Activated naive CD4-positive, alpha-beta T cell (primary cell): ENCODE measurements at regions not wholly inside any gene's neighbourhood (a gene's known extent, or its start where the extent isn't known, plus 50 kb on each side); places are given as distances from the start of the nearest gene placed in this dataset.

Source experiments
- DNase-seq, 4 experiments: peaks; one replicate each; lab custom pipeline; 2025; lab: John Stamatoyannopoulos, UW

- DNase-seq: no peak
Observed at GRCh38 chr5:8241076-8241475, 372.1 kb downstream of the MTRR start.

- DNase-seq: no peak
Observed at GRCh38 chr5:8241558-8241957, 372.6 kb downstream of the MTRR start.

GRCh38 chr5:8247049-8247899 is 378.3 kb downstream of the MTRR start:
- no peak for DNase-seq

DNA sequence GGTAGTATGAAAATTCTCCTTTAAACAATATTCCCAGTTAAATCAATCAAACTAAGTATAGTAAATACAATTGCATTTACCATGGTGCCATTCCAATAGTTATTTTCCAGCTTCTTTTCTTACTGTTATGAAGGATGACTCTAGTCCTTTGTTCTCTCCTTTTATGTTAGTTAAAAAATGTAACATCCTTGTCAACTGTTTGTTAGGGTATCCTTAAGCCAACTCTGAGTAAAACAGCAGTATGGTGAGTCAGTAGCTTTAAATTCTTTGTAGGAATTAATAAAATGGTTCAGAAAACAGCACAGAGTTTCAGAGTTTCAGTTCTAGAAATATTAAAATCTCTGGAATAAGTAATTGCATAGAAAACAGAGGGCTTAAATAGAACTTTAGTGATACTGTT is 384.4 kb downstream of the MTRR start:
- DNase-seq: no peak

DNA sequence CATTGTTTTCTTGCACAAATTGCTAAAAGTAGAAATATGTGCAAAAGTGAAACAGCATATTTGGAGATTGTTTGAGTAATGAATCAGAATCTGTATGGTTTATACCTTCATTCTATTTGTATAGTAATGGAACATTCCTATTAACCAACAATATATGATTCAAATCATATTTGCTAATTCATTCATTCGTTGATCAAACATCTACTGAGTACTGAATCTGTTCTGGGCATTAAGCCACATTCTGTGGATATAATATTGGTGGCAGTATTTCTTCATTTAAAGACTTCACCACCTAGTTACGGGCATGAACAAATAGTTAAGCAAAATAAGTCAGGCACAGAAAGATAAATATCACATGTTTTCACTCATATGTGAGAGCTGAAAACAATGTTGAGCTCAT is 385.7 kb downstream of the MTRR start:
- DNase-seq: no peak

DNA sequence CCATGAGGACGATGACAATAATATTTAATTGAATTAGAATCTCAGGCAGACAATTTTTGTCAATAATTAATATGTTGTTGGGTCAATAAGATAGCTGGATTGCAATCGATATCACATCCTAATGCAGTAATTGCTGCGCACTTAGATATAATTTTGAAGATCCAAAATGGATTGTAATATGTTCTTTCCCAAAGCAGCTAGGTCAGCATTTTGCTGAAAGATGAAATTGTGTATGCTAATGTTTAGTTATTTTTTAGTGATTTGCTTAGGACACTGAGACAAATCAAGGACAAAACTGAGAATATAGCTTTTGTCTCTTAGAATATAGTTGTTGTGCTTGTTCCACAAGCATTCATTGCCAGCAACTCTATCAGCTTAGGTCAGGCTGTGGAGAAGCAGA is 389.9 kb downstream of the MTRR start:
- no peak for DNase-seq

GRCh38 chr5:8270246-8270645 is 401.3 kb downstream of the MTRR start:
- no peak for DNase-seq

- DNase-seq: no peak
Observed at GRCh38 chr5:8280711-8281363, 411.9 kb downstream of the MTRR start.

GRCh38 chr5:8288334-8288733 is 419.4 kb downstream of the MTRR start:
- no peak for DNase-seq

DNA sequence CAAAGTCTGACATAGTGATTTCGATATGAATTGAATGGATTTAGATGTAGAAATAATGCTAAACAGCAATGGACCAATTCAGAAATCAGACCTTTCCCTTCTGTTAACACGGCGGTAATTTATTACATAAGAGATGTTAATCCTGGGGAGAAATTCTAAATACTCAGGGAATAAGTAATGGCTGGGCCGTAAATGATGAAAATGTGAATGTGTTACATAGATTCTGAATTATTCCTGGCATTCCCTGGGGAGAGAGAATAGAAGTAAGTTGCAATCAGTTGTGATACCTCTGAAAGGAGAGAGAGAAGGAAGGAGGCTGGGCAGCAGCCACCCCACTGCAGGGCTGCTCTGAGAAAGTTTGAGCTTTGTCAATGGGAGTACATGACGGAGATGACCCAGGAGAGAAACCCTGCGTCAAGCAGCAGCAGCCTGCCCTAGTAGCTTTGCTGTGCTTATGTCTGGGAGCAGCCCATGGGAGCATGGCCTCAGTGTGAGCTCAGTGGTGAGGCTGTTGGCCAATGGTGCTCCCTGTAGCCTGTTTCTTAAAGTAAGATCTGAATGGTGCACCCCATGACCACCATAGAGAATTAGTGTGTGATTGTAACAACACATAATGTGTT is 420.1 kb downstream of the MTRR start:
- DNase-seq: no peak

DNA sequence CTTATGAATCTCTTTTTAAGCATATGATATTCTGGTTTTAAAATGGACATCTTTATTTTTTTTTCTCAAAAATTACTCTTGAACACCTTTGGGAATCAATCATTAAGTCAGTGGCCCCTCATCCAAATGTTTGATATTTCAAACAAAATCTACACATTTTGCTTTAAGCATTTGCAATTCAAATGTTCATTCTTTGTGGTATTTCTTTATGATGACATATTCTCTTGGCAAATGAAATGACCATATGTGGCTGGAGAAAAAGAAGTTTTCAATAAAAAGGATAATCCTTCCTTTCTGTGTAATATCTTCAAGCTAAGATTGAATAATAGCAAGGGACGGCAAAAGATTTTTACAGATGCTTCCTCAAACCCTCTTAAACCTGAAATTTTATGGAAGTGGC is 420.8 kb downstream of the MTRR start:
- DNase-seq: no peak

DNA sequence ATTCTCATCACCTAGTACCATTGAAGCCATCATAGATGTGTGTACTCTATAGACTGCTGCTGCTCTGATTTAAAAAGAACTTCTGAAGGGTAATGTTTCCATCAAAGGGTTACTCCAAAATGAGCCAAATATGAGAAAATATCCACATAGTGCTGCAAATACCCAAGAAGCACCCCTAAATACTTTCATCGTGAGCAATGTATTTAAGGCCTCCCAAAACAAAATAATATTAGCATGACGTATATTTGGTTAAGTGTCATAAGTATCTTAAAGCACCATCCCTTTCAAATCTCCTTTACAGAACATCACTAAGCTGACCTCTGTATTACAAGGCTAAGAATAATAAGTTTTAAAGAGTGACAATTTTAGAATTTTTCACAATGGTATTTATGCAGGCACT is 421.8 kb downstream of the MTRR start:
- no peak for DNase-seq

- DNase-seq: no peak
Observed at GRCh38 chr5:8291641-8292040, 422.7 kb downstream of the MTRR start.

DNA sequence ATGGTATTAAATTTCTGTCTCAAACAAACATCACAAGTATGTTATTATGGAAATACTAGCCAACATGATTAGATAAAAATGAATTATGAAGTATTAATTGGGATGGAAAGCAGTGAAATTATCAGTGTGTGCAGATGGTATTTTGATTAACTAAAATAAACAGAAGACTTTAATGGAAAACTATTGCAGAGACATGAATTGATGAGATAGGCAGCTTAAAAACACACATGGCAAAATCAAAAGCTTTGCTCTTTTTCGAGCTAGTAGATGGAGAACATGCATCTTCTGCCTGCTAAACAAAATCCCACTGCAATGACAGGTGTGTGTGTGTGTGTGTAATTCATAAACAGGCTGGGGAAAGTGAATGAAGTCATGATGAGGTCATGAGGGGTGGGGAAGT is 426.2 kb downstream of the MTRR start:
- no peak for DNase-seq

DNA sequence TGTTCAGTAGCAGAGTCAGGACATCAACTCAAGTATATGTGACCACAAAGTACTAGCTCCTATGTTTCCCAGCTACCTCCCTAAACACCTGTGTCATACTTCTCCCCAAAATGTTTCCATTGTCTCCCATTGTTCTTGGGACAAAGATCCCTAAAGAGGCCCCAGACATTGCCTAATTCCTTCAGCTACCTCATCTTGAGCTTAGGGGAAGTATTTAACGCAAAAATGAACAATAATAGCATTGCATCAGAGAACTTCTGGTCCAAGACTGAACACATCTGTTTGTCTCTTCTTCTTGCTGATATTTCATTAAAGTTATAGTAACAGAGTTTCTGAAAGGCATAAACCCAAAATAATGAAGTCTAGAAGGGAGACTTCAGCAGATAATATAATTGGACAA is 430.8 kb downstream of the MTRR start:
- no peak for DNase-seq

GRCh38 chr5:8304341-8304740 is 435.4 kb downstream of the MTRR start:
- DNase-seq: no peak

DNA sequence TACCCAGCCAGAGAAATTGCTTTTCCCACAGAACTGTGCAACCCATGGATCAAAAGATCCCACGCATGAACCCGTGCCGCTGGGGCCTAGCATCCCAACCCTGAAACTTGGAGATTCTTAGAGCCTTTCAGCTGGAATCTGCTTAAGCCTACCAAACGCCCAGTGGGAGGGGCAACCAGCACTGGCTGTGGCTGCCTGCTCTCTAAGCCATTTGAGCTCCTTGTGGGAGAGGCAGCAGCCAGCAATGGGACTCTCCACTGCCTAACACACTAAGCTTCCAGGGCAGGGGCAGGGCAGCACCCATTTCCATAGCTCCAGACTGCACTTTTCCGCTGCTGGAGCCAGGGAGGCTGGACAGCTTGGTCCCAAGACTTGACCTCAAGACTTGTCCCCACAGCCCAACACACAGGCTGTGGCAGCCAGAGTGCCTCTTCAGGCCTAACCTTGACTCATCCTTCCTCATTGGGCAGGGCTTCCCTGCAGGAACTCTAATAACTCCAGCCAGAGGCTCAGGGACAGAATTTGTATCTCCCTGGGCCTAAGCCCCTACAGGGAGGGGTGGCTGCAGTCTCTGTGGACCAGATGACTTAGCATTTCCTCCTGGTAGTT is 437.4 kb downstream of the MTRR start:
- DNase-seq: no peak

DNA sequence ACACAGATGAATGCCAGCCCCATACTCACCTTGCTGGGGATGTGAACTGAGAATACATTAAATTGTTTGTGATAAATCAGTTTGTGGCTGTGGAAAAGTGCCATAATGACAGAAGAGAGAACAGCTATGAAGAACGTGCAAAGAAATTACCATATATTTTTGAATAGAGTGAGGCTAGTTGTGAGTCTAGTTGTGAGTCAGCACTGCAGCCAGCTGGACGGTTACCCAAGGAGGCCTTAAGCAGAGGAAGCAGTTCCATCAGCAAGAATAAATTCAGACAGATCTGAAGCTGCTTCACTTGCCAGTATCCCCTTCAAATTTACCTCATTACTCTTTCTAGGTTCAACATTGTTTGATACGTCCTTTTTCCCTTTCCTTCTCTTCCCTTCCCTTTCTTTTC is 446.0 kb downstream of the MTRR start:
- no peak for DNase-seq

DNA sequence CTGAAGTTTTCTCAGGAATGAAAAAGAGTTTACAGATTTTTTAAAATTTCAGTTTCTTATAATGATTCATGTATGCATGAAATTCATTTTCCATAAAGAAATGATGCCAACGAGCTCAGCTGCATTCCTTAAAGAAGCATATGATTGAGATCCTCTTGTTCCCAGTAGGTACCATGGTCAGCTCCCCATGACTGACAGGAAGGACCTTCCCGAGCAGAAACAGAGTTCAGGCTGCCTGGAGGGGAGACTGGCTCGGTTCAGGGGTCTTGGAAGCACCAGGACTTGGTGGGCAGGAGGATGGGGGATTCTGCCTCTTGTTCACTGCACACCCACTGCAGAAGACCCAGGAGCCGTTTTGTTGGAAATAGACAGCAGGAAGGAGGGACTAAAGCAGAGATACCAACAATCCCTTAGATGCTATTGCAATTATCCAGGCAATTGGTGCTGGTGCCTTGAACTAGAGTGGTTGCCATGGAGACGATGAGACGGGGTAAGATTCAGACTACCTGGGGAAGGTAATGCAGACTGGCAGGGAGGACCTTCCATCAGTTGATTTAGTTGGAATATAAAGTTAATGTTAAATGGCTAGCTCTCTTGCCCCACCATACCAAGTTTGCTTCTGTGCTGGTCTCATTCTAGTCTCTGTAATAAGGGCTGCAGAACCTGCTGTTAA is 447.8 kb downstream of the MTRR start:
- DNase-seq: no peak

GRCh38 chr5:8317335-8317734 is 448.4 kb downstream of the MTRR start:
- DNase-seq: no peak

- DNase-seq: no peak
Observed at GRCh38 chr5:8320244-8320643, 451.3 kb downstream of the MTRR start.

GRCh38 chr5:8321272-8321671 is 452.3 kb downstream of the MTRR start:
- no peak for DNase-seq
